ENCODE measurements at regions not wholly inside any gene's neighbourhood (a gene's known extent, or its start where the extent isn't known, plus 50 kb on each side); places are given as distances from the start of the nearest gene placed in this dataset.
"Not testable (repeated sequence)": the region's sequence is repeated elsewhere in the genome, so short reads cannot be mapped to it uniquely, and the experiment has no call there.

DNA sequence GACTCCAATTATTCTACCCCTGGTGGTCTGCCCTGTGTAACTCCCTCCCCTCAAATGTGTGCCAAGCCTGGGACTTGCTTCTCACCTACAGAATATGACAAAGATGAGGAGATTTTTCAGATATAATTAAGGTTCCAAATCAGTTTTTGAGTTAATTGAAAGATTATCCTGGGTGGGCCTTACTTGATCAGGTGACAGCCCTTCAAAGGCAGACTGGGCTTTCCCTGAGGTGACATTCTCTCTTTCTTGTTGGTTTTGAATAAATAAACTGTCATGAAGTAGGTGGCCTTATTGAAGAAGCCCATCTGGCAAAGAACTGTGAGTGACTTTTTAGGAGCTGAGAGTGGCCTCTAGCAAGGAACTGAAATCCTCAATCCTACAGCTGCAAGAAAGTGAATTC, 106.0 kb downstream of the BRMS1L start:
- H3K9me3 ChIP-seq (ENCODE audit: severe bottlenecking): no peaks in the 10 kb centered on the region
- no peak overlapping the region for H3K27ac ChIP-seq (ENCODE audit: poor library complexity, severe bottlenecking)
- H3K4me3 ChIP-seq (ENCODE audit: severe bottlenecking): no peak overlapping the region
- peaks cover 31% of the 10 kb centered on the region for H3K27me3 ChIP-seq (ENCODE audit: insufficient read depth, poor library complexity, severe bottlenecking)
- no peaks in the 10 kb centered on the region for H3K36me3 ChIP-seq (ENCODE audit: low read depth)
- TF ChIP-seq, protein P1, sequence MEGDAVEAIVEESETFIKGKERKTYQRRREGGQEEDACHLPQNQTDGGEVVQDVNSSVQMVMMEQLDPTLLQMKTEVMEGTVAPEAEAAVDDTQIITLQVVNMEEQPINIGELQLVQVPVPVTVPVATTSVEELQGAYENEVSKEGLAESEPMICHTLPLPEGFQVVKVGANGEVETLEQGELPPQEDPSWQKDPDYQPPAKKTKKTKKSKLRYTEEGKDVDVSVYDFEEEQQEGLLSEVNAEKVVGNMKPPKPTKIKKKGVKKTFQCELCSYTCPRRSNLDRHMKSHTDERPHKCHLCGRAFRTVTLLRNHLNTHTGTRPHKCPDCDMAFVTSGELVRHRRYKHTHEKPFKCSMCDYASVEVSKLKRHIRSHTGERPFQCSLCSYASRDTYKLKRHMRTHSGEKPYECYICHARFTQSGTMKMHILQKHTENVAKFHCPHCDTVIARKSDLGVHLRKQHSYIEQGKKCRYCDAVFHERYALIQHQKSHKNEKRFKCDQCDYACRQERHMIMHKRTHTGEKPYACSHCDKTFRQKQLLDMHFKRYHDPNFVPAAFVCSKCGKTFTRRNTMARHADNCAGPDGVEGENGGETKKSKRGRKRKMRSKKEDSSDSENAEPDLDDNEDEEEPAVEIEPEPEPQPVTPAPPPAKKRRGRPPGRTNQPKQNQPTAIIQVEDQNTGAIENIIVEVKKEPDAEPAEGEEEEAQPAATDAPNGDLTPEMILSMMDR (IDR thresholded peaks at IDR 0.05; ENCODE audit: poor library complexity, severe bottlenecking): no peak
- ATAC-seq (ENCODE audit: low read depth): no peak
- H3K4me1 ChIP-seq (ENCODE audit: insufficient read depth, poor library complexity, severe bottlenecking): no peaks in the 10 kb centered on the region
- no peak for DNase-seq (ENCODE audit: low spot score)

DNA sequence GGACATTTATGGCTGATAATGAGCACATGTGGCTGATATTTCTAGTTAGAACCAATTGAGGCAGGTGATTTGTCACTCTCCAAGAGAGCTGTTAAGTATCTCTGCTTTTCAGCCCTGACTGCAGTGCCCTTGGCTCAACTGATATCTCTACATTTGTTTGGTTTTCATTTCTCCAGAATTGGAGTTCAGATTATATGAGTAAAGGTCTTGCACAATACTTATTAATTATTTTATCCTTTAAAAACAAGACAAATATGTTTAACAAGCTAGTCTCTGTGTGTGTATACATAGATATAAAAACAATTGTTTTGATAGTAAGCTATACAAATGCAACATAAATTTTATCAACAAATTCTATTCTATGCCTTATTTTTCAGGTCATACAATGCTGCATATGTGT, 105.2 kb downstream of the BRMS1L start:
- Histone ChIP-seq H3K4me3 (ENCODE audit: severe bottlenecking) (no peak overlapping the region), H3K27ac (ENCODE audit: poor library complexity, severe bottlenecking) (no peak overlapping the region), H3K9me3 (ENCODE audit: severe bottlenecking) (no peaks in the 10 kb centered on the region), H3K27me3 (ENCODE audit: insufficient read depth, poor library complexity, severe bottlenecking) (peaks cover 28% of the 10 kb centered on the region), H3K4me1 (ENCODE audit: insufficient read depth, poor library complexity, severe bottlenecking) (no peaks in the 10 kb centered on the region), H3K36me3 (ENCODE audit: low read depth) (no peaks in the 10 kb centered on the region)
- TF ChIP-seq, protein P1 (IDR thresholded peaks at IDR 0.05; ENCODE audit: poor library complexity, severe bottlenecking): no peak
- DNase-seq (ENCODE audit: low spot score) (no peak), ATAC-seq (ENCODE audit: low read depth) (no peak)

GRCh38 chr14:35929186-35929585, 103.0 kb downstream of the BRMS1L start:
- Histone ChIP-seq H3K36me3 (ENCODE audit: low read depth) (no peaks in the 10 kb centered on the region), H3K4me3 (ENCODE audit: severe bottlenecking) (no peak overlapping the region), H3K27ac (ENCODE audit: poor library complexity, severe bottlenecking) (no peak overlapping the region), H3K27me3 (ENCODE audit: insufficient read depth, poor library complexity, severe bottlenecking) (peaks cover 20% of the 10 kb centered on the region), H3K9me3 (ENCODE audit: severe bottlenecking) (no peaks in the 10 kb centered on the region), H3K4me1 (ENCODE audit: insufficient read depth, poor library complexity, severe bottlenecking) (no peaks in the 10 kb centered on the region)
- no peak for DNase-seq (ENCODE audit: low spot score)
- TF ChIP-seq, protein P1 (IDR thresholded peaks at IDR 0.05; ENCODE audit: poor library complexity, severe bottlenecking): no peak
- no peak for ATAC-seq (ENCODE audit: low read depth)

GRCh38 chr14:35927727-35928126, 101.6 kb downstream of the BRMS1L start:
- H3K27me3 ChIP-seq (ENCODE audit: insufficient read depth, poor library complexity, severe bottlenecking): peaks cover 13% of the 10 kb centered on the region
- TF ChIP-seq, protein P1 (IDR thresholded peaks at IDR 0.05; ENCODE audit: poor library complexity, severe bottlenecking): no peak
- no peaks in the 10 kb centered on the region for H3K4me1 ChIP-seq (ENCODE audit: insufficient read depth, poor library complexity, severe bottlenecking)
- ATAC-seq (ENCODE audit: low read depth): peak; percentile 70
- H3K9me3 ChIP-seq (ENCODE audit: severe bottlenecking): no peaks in the 10 kb centered on the region
- no peak overlapping the region for H3K27ac ChIP-seq (ENCODE audit: poor library complexity, severe bottlenecking)
- H3K36me3 ChIP-seq (ENCODE audit: low read depth): no peaks in the 10 kb centered on the region
- no peak overlapping the region for H3K4me3 ChIP-seq (ENCODE audit: severe bottlenecking)
- DNase-seq (ENCODE audit: low spot score): no peak

DNA sequence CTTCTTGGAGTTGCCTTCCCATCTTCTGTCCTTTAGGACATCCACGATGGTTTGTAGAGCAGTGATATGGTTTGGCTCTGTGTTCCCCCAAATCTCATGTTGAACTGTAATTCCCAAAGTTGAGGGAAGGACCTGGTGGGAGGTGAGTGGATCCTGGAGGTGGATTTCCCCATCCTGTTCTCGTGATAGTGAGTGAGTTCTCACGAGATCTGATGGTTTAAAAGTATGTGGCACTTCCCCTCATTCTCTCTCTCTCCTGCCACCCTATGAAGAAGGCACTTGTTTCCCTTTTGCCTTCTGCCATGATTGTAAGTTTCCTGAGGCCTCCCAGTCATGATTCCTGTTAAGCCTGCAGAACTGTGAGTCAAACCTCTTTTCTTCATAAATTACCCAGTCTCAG, 99.2 kb downstream of the BRMS1L start:
- no peaks in the 10 kb centered on the region for H3K4me1 ChIP-seq (ENCODE audit: insufficient read depth, poor library complexity, severe bottlenecking)
- H3K27ac ChIP-seq (ENCODE audit: poor library complexity, severe bottlenecking): no peak overlapping the region
- no peak for ATAC-seq (ENCODE audit: low read depth)
- H3K9me3 ChIP-seq (ENCODE audit: severe bottlenecking): no peaks in the 10 kb centered on the region
- no peak overlapping the region for H3K4me3 ChIP-seq (ENCODE audit: severe bottlenecking)
- peaks cover 7% of the 10 kb centered on the region for H3K27me3 ChIP-seq (ENCODE audit: insufficient read depth, poor library complexity, severe bottlenecking)
- TF ChIP-seq, protein P1 (IDR thresholded peaks at IDR 0.05; ENCODE audit: poor library complexity, severe bottlenecking): no peak
- no peak for DNase-seq (ENCODE audit: low spot score)
- no peaks in the 10 kb centered on the region for H3K36me3 ChIP-seq (ENCODE audit: low read depth)

- H3K27ac ChIP-seq (ENCODE audit: poor library complexity, severe bottlenecking); H3K4me1 ChIP-seq (ENCODE audit: insufficient read depth, poor library complexity, severe bottlenecking); DNase-seq (ENCODE audit: low spot score); H3K36me3 ChIP-seq (ENCODE audit: low read depth); H3K9me3 ChIP-seq (ENCODE audit: severe bottlenecking); ATAC-seq (ENCODE audit: low read depth); H3K27me3 ChIP-seq (ENCODE audit: insufficient read depth, poor library complexity, severe bottlenecking); H3K4me3 ChIP-seq (ENCODE audit: severe bottlenecking): not testable (repeated sequence)
Measured at GRCh38 chr14:35922590-35922989, 96.5 kb downstream of the BRMS1L start.
